Activated T-helper 2 cell treated with anti-CD3 and anti-CD28 coated beads, Interferon-gamma antibody, Interleukin-2, Interleukin-4, amounts not matched to agents 10 μg/mL and 5 μg/mL and 100 μg/mL, durations not matched to agents 14 hours and 24 hours and 36 hours (primary cell): ENCODE measurements at regions not wholly inside any gene's neighbourhood (a gene's known extent, or its start where the extent isn't known, plus 50 kb on each side); places are given as distances from the start of the nearest gene placed in this dataset.
"Not testable (repeated sequence)": the region's sequence is repeated elsewhere in the genome, so short reads cannot be mapped to it uniquely, and the experiment has no call there.

Source experiments
- DNase-seq: peaks from one replicate; pipeline ENCODE4 v3.0.0; 2021; ENCODE audit warnings: low spot score
- H3K27ac Mint-ChIP-seq: one replicate; pipeline ENCODE4 v1.8.0; 2021; ENCODE audit warnings: mixed read lengths
- H3K27me3 Mint-ChIP-seq: one replicate; pipeline ENCODE4 v1.8.0; 2021; ENCODE audit warnings: low read depth, mixed read lengths
- H3K36me3 Mint-ChIP-seq: one replicate; pipeline ENCODE4 v1.8.0; 2021; ENCODE audit warnings: low read depth, mixed read lengths
- H3K4me1 Mint-ChIP-seq: one replicate; pipeline ENCODE4 v1.8.0; 2021; ENCODE audit warnings: low read depth, mixed read lengths
- H3K4me3 Mint-ChIP-seq: one replicate; pipeline ENCODE4 v1.8.0; 2021; ENCODE audit warnings: low read depth, mild to moderate bottlenecking, moderate library complexity, mixed read lengths
- H3K9me3 Mint-ChIP-seq: one replicate; pipeline ENCODE4 v1.8.0; 2021; ENCODE audit warnings: mixed read lengths
- intact Hi-C: fragments of 100-400 bp; cut with micrococcal nuclease; formaldehyde crosslinking; loops from one replicate; pipeline ENCODE4 v1.15.1; 2023

DNA sequence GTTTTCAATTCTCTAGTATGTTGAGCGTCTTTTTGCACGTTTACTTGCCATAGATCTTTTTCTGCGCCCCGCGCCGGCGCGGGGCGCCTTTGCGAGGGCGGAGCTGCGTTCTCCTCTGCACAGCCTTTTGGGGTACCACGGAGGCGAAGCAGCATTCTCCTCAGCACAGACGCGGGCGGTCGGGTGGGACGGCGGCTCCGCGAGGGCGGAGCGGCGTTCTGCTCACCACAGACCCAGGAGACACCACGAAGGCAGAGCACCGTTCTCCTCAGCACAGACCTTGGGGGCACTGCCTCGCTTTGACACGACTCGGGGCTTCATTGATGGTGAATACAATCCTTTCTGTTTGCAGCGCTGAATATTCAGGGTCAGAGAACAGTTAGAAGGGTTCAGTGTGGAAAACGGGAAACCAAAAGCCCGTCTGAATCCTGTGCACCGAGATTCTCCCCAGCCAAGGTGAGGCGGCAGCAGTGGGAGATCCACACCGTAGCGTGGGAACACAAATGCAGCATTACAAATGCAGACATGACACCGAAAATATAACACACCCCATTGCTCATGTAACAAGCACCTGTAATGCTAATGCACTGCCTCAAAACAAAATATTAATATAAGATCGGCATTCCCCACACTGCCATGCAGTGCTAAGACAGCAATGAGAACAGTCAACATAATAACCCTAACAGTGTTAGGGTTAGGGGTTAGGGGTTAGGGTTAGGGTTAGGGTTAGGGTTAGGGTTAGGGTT is 190.7 kb upstream of the VIPR2 start:
- H3K27me3 Mint-ChIP-seq, H3K36me3 Mint-ChIP-seq, intact Hi-C loops, H3K4me3 Mint-ChIP-seq, DNase-seq, H3K27ac Mint-ChIP-seq, H3K4me1 Mint-ChIP-seq: not testable (repeated sequence)
- peaks cover 15% of the 10 kb centered on the region for H3K9me3 Mint-ChIP-seq

DNA sequence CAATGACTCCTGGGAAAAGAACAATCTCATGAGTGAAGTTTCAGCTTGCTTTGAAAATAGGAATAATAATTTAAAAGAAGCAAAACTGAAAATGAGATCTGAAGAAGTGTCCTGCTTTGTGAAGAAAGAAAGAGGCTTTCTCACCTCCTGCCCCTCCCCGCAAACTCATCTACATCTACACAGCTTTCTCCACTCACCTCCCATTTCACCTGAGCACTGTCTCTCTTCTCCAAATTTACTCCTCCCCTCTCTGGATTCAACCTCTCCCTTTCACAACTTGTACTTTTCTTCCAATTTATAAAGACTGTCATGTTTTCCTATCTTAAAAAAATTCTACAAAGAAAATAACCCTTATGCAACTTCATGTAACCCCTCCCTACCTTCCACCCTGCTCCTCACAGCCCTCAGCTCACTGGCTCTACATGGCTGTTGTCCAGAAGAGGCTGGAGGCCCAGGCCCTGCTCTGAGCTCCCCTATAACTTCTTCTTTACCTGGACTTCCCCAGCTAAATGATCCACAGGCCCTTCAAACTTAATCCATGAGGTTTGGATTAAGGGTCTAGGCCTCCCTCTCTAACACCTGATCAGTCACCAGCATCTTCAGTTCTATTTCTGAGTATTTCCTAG is 188.3 kb upstream of the VIPR2 start:
- H3K27me3 Mint-ChIP-seq, DNase-seq, H3K4me3 Mint-ChIP-seq, H3K27ac Mint-ChIP-seq, intact Hi-C loops, H3K4me1 Mint-ChIP-seq, H3K36me3 Mint-ChIP-seq: not testable (repeated sequence)
- peaks cover 24% of the 10 kb centered on the region for H3K9me3 Mint-ChIP-seq

DNA sequence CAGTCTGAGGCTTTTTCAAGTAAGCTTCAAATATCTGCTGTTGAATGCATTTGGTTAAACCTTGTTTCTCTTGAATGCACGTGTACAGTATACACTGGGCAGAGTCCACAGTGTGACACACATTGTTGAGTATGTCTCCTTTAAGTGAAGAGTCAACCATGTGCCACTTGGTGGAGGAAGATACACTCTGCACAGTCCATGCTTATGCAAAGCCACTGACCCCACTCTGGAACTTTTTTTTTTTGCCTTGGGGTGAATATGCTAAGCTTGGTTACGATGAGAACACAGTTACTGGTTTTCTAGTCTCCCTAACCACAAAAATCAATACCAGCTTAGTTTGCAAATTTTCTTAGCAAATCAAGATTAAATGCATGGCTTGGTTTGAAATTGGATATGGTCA is 186.8 kb upstream of the VIPR2 start:
- no peak overlapping the region for H3K27ac Mint-ChIP-seq
- no peaks in the 10 kb centered on the region for H3K4me1 Mint-ChIP-seq
- H3K9me3 Mint-ChIP-seq: peaks cover 39% of the 10 kb centered on the region
- DNase-seq: no peak
- H3K36me3 Mint-ChIP-seq: no peaks in the 10 kb centered on the region
- H3K27me3 Mint-ChIP-seq: peaks cover 2% of the 10 kb centered on the region
- intact Hi-C loops: no loop called here
- no peak overlapping the region for H3K4me3 Mint-ChIP-seq

DNA sequence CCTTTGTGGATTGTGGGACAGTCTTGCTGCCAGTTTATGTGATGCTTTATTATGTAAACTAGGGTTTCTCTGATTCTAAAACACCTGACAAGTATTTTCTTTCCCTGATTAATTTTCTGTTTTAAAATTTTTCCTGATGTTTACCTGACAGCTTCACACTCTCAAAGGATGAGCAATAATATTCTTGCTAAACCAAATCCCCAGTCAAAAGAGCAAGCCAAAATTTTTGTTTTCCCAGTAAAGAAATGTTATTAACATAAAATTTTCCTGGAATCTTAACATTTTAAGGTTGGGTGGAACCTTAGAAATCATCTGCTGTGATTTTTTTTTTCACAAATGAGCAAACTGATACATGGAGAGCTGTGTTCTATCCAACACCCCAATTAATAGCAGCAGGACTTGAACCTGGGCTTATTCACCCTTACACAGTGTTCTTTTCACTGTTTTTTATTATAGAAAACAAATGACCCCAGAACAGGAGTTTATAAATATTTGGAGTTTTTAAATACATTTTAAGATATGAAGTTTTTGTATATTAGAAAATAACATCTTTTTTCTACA is 185.2 kb upstream of the VIPR2 start:
- Mint-ChIP-seq H3K4me1 (no peaks in the 10 kb centered on the region), H3K4me3 (no peak overlapping the region), H3K9me3 (peaks cover 46% of the 10 kb centered on the region), H3K27me3 (peaks cover 2% of the 10 kb centered on the region), H3K27ac (no peak overlapping the region), H3K36me3 (no peaks in the 10 kb centered on the region)
- no peak for DNase-seq
- intact Hi-C loops: no loop called here

DNA sequence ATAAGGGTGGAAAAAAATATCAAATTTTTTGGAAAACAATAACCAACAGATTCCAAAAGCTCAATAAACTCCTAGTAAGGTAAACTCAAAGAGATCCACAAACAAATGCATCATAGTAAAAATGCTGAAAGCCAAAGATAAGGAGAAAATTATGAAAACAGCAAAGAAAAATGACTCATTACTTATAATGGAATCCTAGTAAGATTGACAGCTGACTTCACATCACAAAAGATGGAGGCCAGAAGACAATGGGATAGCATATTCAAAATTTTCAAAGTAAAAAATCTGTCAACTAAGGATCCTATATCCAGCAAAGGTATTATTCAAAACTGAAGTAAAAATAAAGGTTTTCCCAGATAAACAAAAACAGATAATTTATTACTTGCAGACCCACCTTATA is 183.4 kb upstream of the VIPR2 start:
- H3K4me1 Mint-ChIP-seq: no peaks in the 10 kb centered on the region
- H3K36me3 Mint-ChIP-seq: no peaks in the 10 kb centered on the region
- H3K27me3 Mint-ChIP-seq: peaks cover 2% of the 10 kb centered on the region
- H3K9me3 Mint-ChIP-seq: peaks cover 44% of the 10 kb centered on the region
- intact Hi-C loops: no loop called here
- H3K4me3 Mint-ChIP-seq: no peak overlapping the region
- DNase-seq: no peak
- H3K27ac Mint-ChIP-seq: no peak overlapping the region

DNA sequence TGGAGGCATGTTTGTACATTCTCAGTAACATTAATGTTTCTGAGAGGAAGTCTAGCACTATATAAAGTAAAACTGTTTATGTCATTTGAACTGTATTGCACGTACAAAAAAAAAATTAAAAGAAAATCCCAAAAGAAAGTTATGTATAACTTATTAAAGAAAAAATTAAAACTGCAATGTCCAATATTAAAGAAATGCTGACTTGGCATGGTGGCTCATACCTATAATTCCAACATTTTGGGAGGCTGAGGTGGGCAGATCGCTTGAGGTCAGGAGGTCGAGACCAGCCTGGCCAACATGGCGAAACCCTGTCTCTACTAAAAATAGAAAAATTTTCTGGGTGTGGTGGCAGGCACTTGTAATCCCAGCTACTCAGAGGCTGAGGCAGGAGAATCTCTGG is 178.7 kb upstream of the VIPR2 start:
- H3K36me3 Mint-ChIP-seq: no peaks in the 10 kb centered on the region
- no peak for DNase-seq
- intact Hi-C loops: no loop called here
- no peak overlapping the region for H3K27ac Mint-ChIP-seq
- H3K4me3 Mint-ChIP-seq: no peak overlapping the region
- peaks cover 31% of the 10 kb centered on the region for H3K9me3 Mint-ChIP-seq
- H3K27me3 Mint-ChIP-seq: peaks cover 2% of the 10 kb centered on the region
- H3K4me1 Mint-ChIP-seq: no peaks in the 10 kb centered on the region

DNA sequence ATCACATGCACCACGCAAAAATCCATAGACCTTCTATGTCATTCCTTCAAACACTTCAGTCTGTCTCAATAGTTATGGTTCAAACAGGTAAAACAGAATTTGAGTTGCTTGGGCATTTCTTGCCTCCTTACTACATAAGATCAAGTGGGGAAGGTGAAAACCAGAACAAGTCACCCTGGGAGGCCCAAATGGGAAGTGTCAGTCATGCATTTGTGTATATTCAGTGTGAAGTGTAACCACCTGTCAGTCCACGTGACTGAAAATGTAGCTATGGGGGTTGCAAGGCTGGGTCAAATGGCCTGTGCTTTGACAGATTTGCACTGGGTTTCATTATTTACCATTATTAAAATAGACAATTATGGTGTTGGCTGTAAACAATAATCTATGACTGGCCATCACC is 176.6 kb upstream of the VIPR2 start:
- Mint-ChIP-seq H3K4me1 (no peaks in the 10 kb centered on the region), H3K27me3 (no peaks in the 10 kb centered on the region), H3K9me3 (peaks cover 20% of the 10 kb centered on the region), H3K36me3 (no peaks in the 10 kb centered on the region), H3K4me3 (no peak overlapping the region), H3K27ac (no peak overlapping the region)
- intact Hi-C loops: no loop called here
- no peak for DNase-seq

DNA sequence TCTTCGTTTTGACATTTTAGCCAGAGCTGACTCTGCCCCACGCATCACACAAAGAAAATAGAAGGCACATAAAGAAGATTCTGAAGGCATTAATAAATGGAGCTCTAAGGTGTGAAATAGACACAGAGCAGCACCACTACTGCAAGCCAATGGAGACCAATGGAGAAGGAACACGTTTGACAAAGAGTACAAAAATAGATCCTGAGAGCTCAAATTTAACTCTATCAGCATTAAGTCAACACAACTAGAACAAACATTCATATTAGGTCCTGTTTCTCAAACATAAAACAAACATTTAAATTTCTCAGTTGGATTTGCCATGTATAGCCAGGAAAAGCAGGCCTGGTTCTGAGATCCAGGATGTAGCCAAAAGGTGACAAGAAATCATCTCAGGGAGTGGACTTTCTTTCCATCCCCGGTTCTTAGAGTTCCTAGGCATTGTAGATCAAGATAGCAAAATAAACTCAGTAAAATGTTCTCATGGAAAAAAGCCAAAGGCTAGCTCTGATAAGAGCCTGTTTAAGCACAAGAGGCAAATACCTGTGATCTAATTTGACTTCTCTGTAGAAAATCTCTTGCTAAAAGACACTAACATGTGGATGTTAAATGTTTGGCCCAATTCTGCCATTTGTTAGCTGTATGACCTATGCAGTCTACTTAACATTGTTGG is 174.2 kb upstream of the VIPR2 start:
- H3K27ac Mint-ChIP-seq: no peak overlapping the region
- no peak overlapping the region for H3K4me3 Mint-ChIP-seq
- no peaks in the 10 kb centered on the region for H3K4me1 Mint-ChIP-seq
- intact Hi-C loops: no loop called here
- H3K9me3 Mint-ChIP-seq: peaks cover 14% of the 10 kb centered on the region
- DNase-seq: no peak
- H3K27me3 Mint-ChIP-seq: peaks cover 1% of the 10 kb centered on the region
- no peaks in the 10 kb centered on the region for H3K36me3 Mint-ChIP-seq

DNA sequence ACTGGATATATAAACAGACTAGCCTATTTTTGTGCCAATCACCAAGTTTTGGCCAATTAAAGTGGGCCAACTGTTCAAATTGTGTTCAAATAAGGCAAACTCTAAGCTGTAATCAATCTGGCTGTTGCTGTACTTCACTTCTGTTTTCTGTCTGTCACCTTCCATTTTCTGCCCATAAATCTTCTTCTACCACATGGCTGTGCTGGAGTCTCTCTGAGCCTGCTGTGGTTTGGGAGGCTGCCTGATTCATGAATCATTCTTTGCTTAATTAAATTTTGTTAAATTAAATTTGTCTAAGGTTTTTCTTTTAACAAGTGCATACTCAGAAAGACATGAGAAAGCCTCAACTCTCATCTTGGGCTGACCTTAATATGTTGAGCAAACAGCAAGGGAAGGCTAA is 172.6 kb upstream of the VIPR2 start:
- Mint-ChIP-seq H3K4me3 (no peak overlapping the region), H3K36me3 (no peaks in the 10 kb centered on the region), H3K4me1 (no peaks in the 10 kb centered on the region), H3K27me3 (peaks cover 1% of the 10 kb centered on the region), H3K27ac (no peak overlapping the region), H3K9me3 (peaks cover 14% of the 10 kb centered on the region)
- intact Hi-C loops: no loop called here
- no peak for DNase-seq

DNA sequence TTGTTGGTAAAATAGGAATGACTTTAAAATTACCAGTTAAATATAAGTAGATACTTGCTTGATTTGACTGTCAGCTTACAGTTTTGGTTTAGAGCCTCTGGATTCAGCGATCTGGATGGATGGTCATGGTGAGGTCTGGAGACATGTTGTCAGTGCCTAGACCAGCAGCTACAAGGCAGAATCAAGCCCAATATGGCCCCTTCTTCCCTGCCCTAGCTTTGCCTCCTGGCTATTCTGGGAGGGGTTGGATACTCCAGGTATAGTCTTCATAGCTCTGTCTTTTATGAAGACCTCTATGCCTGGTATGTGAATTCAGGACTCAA is 166.5 kb upstream of the VIPR2 start:
- H3K9me3 Mint-ChIP-seq: peaks cover 6% of the 10 kb centered on the region
- no peak overlapping the region for H3K27ac Mint-ChIP-seq
- intact Hi-C loops: no loop called here
- no peak for DNase-seq
- H3K4me3 Mint-ChIP-seq: no peak overlapping the region
- peaks cover 1% of the 10 kb centered on the region for H3K27me3 Mint-ChIP-seq
- no peaks in the 10 kb centered on the region for H3K36me3 Mint-ChIP-seq
- H3K4me1 Mint-ChIP-seq: no peaks in the 10 kb centered on the region

DNA sequence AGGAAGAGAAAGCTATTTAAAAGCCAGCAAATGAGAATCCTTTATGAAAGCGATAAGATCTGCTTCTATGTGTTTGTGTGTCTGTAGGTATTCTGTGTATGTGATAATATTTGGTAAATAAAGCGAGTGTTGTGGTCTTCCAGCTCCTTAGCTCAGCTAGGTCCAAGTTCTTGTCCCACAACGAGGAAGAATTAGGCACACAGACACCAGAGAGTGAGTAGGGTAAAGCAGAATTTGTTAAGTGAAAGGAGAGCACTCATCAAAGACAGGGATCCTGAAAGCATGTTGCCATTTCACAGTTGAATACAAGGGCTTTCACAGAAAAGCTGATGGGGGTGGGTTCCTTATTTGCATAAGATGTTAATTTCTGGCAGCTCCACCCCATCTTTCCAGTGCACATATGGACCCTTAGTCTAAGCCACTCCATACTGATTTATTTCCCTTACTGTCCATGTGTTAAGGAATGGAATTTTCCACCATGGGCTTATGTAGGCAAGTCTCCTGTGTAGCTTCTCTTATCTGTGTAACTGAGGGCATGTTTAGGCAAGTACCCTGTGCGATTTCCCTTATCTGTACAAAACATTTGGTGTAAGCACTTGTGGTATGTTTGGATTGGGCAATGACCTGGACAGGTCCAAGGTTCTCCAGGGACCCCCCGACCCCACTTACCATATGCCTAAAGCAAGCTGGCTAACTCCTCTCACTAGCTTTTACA is 165.9 kb upstream of the VIPR2 start:
- Mint-ChIP-seq H3K9me3 (peaks cover 5% of the 10 kb centered on the region), H3K27me3 (peaks cover 1% of the 10 kb centered on the region), H3K4me3 (no peak overlapping the region), H3K27ac (no peak overlapping the region), H3K4me1 (no peaks in the 10 kb centered on the region), H3K36me3 (no peaks in the 10 kb centered on the region)
- intact Hi-C loops: no loop called here
- DNase-seq: no peak

DNA sequence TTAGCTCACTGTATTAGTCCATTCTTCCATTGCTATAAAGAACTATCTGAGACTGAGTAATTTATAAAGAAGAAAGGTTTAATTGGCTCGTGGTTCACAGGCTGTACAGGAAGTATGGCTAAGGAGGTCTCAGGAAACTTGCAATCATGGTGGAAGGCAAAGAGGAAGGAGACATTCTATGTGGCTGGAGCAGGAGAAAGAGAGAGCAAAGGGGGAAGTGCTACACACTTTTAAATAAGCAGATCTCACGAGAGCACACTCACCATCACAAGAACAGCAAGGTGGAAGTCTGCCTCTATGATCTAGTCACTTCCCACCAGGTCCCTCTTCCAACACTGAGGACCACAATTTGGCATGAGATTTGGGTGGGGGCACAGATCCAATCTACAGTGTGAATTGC is 164.5 kb upstream of the VIPR2 start:
- DNase-seq, intact Hi-C loops, H3K36me3 Mint-ChIP-seq, H3K9me3 Mint-ChIP-seq, H3K27ac Mint-ChIP-seq, H3K27me3 Mint-ChIP-seq, H3K4me3 Mint-ChIP-seq, H3K4me1 Mint-ChIP-seq: not testable (repeated sequence)

DNA sequence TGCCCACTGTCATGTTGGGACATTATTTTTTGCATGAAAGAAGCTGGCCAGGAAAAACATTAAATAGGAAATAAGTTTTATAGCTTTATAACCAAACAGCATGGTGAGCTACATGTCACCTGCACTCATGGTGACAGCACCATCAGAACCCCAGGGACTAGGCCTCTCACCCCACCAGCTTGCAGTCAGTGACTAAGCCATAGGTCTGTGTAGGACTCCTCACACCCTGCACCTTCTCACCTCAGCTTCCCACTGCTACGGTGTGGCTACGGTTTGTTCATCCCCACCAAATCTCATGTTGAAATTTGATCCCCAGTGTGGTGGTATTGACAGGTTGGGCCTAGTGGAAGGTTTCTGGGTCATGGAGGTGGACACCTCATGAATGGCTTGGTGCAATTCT is 161.3 kb upstream of the VIPR2 start:
- intact Hi-C loops: no loop called here
- Mint-ChIP-seq H3K4me3 (no peak overlapping the region), H3K27me3 (no peaks in the 10 kb centered on the region), H3K9me3 (no peaks in the 10 kb centered on the region), H3K27ac (no peak overlapping the region), H3K36me3 (no peaks in the 10 kb centered on the region), H3K4me1 (no peaks in the 10 kb centered on the region)
- no peak for DNase-seq
